Neuronal stem cell (in vitro differentiated cells): ENCODE measurements at regions not wholly inside any gene's neighbourhood (a gene's known extent, or its start where the extent isn't known, plus 50 kb on each side); places are given as distances from the start of the nearest gene placed in this dataset.

Experiments
- DNase-seq: peaks from one replicate; pipeline ENCODE4 v3.0.0-alpha.2; 2013; ENCODE audit warnings: low spot score
- H2AFZ ChIP-seq: one replicate; pipeline ENCODE4 v1.6.1; 2013; ENCODE audit warnings: mild to moderate bottlenecking, low read length, inconsistent platforms
- H2AK5ac ChIP-seq: 2 replicates; pipeline ENCODE4 v1.6.1; 2013; ENCODE audit warnings: low read depth, mild to moderate bottlenecking, inconsistent platforms, low read length, moderate library complexity, mixed read lengths
- H2BK120ac ChIP-seq: 2 replicates; pipeline ENCODE4 v1.6.1; 2013; ENCODE audit warnings: low read depth, mild to moderate bottlenecking, inconsistent platforms, low read length, moderate library complexity, mixed read lengths
- H2BK12ac ChIP-seq: one replicate; pipeline ENCODE4 v1.6.1; 2013; ENCODE audit warnings: low read length, inconsistent platforms
- H2BK15ac ChIP-seq: 2 replicates; pipeline ENCODE4 v1.6.1; 2013; ENCODE audit warnings: mild to moderate bottlenecking, low read length, inconsistent platforms, mixed read lengths
- H2BK5ac ChIP-seq: one replicate; pipeline ENCODE4 v1.6.1; 2013; ENCODE audit warnings: inconsistent platforms, mild to moderate bottlenecking, low read length, moderate library complexity
- H3K14ac ChIP-seq: one replicate; pipeline ENCODE4 v1.6.1; 2013; ENCODE audit warnings: low read length, inconsistent platforms
- H3K18ac ChIP-seq: 2 replicates; pipeline ENCODE4 v1.6.1; 2013; ENCODE audit warnings: low read length, inconsistent platforms
- H3K23ac ChIP-seq: 2 replicates; pipeline ENCODE4 v1.6.1; 2013; ENCODE audit warnings: low read depth, mild to moderate bottlenecking, mixed read lengths, low read length, inconsistent platforms; ENCODE audit not compliant: poor library complexity
- H3K27ac ChIP-seq: replicated peaks from 3 replicates; pipeline ENCODE4 v1.5.1; 2013; ENCODE audit warnings: low read length, inconsistent platforms
- H3K27me3 ChIP-seq, 3 experiments: 2 replicates each; pipeline ENCODE4 v1.6.1; 2013; ENCODE audit warnings: low read length in 3 of 3, mild to moderate bottlenecking in 2 of 3, inconsistent platforms in 1 of 3, low read depth in 1 of 3, mixed read lengths in 1 of 3, moderate library complexity in 1 of 3; ENCODE audit not compliant: control insufficient read depth in 3 of 3, insufficient read depth in 3 of 3
- H3K36me3 ChIP-seq, 2 donors: replicated peaks in 1 of 2; 2 replicates each; pipeline ENCODE4 v1.6.1; 2013; ENCODE audit warnings: low read length in 2 of 2; ENCODE audit not compliant: control insufficient read depth in 2 of 2, insufficient read depth in 2 of 2
- H3K4ac ChIP-seq: 2 replicates; pipeline ENCODE4 v1.6.1; 2013; ENCODE audit warnings: inconsistent platforms, mild to moderate bottlenecking, low read length, moderate library complexity
- H3K4me1 ChIP-seq, 2 donors: 1 replicate in 1 of 2; 2 replicates in 1 of 2; pipeline ENCODE4 v1.6.1; 2013; ENCODE audit warnings: low read length in 2 of 2, low read depth in 1 of 2; ENCODE audit not compliant: control insufficient read depth in 2 of 2, insufficient read depth in 1 of 2
- H3K4me2 ChIP-seq: one replicate; pipeline ENCODE4 v1.6.1; 2013; ENCODE audit warnings: mild to moderate bottlenecking, low read length, inconsistent platforms; ENCODE audit not compliant: insufficient read depth, poor library complexity, severe bottlenecking
- H3K4me3 ChIP-seq, 2 donors: 2 replicates each; pipeline ENCODE4 v1.5.1; 2013; ENCODE audit warnings: low read length in 2 of 2, mild to moderate bottlenecking in 2 of 2, inconsistent platforms in 1 of 2, moderate library complexity in 1 of 2
- H3K79me1 ChIP-seq: one replicate; pipeline ENCODE4 v1.6.1; 2013; ENCODE audit warnings: low read depth, mild to moderate bottlenecking, inconsistent platforms, low read length, moderate library complexity
- H3K9ac ChIP-seq: one replicate; pipeline ENCODE4 v1.6.1; 2013; ENCODE audit warnings: mild to moderate bottlenecking, low read depth, low read length, inconsistent platforms; ENCODE audit not compliant: poor library complexity
- H3K9me3 ChIP-seq, 2 donors: replicated peaks in 1 of 2; 2 replicates each; pipeline versions ENCODE3 to v1.6.1; 2013; ENCODE audit warnings: low read length in 2 of 2, mild to moderate bottlenecking in 2 of 2, inconsistent platforms in 1 of 2, low read depth in 1 of 2, mixed read lengths in 1 of 2, moderate library complexity in 1 of 2; ENCODE audit not compliant: control insufficient read depth in 2 of 2, insufficient read depth in 1 of 2
- H4K8ac ChIP-seq: one replicate; pipeline ENCODE4 v1.6.1; 2013; ENCODE audit warnings: low read depth, mild to moderate bottlenecking, inconsistent platforms, low read length, moderate library complexity
- H4K91ac ChIP-seq: one replicate; pipeline ENCODE4 v1.6.1; 2013; ENCODE audit warnings: low read length, low read depth, mild to moderate bottlenecking, inconsistent platforms; ENCODE audit not compliant: poor library complexity
- WGBS, 2 donors: extraction: QIAGEN DNeasy Blood & Tissue Kit; methylation state at CpG; one replicate each; pipeline ENCODE4 v1.1.7; 2013; ENCODE audit warnings: missing lambda C conversion rate in 2 of 2, mixed read lengths in 1 of 2; ENCODE audit not compliant: insufficient read length in 2 of 2, insufficient replicate concordance in 1 of 2; ENCODE audit errors: extremely low coverage in 2 of 2; 5-methylcytosine and 5-hydroxymethylcytosine counted together

- no CpG with 5 or more reads among the region's 1 CpG for WGBS, 2 donors
These were observed 295.9 kb upstream of the TNC start for GRCh38 chr9:115413766-115414382.

GRCh38 chr9:115414561-115414960 lies 296.6 kb upstream of the TNC start:
- Histone ChIP-seq H3K4me2 (no peak overlapping the region), H2BK5ac (no peak overlapping the region), H3K79me1 (no peaks in the 10 kb centered on the region), H3K36me3 (no peaks in the 10 kb centered on the region), H3K9ac (no peak overlapping the region), H2BK120ac (no peak overlapping the region), H4K8ac (no peak overlapping the region), H3K27me3 (no peaks in the 10 kb centered on the region), H2AFZ (no peak overlapping the region), H3K27ac (no peak overlapping the region), H2BK12ac (no peak overlapping the region), H4K91ac (no peak overlapping the region), H3K18ac (no peak overlapping the region), H3K9me3 (no peaks in the 10 kb centered on the region), H2BK15ac (no peak overlapping the region), H3K23ac (no peak overlapping the region), H2AK5ac (no peak overlapping the region), H3K4me3 (no peak overlapping the region), H3K4ac (no peak overlapping the region), H3K4me1 (no peaks in the 10 kb centered on the region), H3K14ac (no peak overlapping the region)
- no CpG with 5 or more reads among the region's 1 CpG for WGBS, 2 donors
- DNase-seq, result no peak

More at GRCh38 chr9:115413766-115414382, 295.9 kb upstream of the TNC start:
- Histone ChIP-seq H3K27ac (no peak overlapping the region), H3K36me3 (no peaks in the 10 kb centered on the region), H2BK5ac (no peak overlapping the region), H2BK12ac (no peak overlapping the region), H4K91ac (no peak overlapping the region), H2BK120ac (no peak overlapping the region), H3K14ac (no peak overlapping the region), H3K4me2 (no peak overlapping the region), H2AK5ac (no peak overlapping the region), H3K9ac (no peak overlapping the region), H4K8ac (no peak overlapping the region), H3K4ac (no peak overlapping the region), H3K79me1 (no peaks in the 10 kb centered on the region), H2AFZ (no peak overlapping the region), H3K23ac (no peak overlapping the region), H3K4me3 (no peak overlapping the region), H3K9me3 (peaks cover 0 to 2% of the 10 kb centered on the region in 2 donors), H3K4me1 (no peaks in the 10 kb centered on the region), H3K18ac (no peak overlapping the region), H2BK15ac (no peak overlapping the region), H3K27me3 (no peaks in the 10 kb centered on the region)
- DNase-seq, result no peak

- H3K4ac ChIP-seq, result no peak overlapping the region
- no peak overlapping the region for H2BK5ac ChIP-seq
- H3K4me2 ChIP-seq, result no peak overlapping the region
- no peaks in the 10 kb centered on the region for H3K4me1 ChIP-seq
- H3K18ac ChIP-seq, result no peak overlapping the region
- no CpG with 5 or more reads among the region's 3 CpGs for WGBS, 2 donors
- no peak overlapping the region for H3K4me3 ChIP-seq
- H2AFZ ChIP-seq, result no peak overlapping the region
- no peak overlapping the region for H3K9ac ChIP-seq
- no peaks in the 10 kb centered on the region for H3K79me1 ChIP-seq
- H3K14ac ChIP-seq, result no peak overlapping the region
- no peak overlapping the region for H3K27ac ChIP-seq
- H2AK5ac ChIP-seq, result no peak overlapping the region
- H3K27me3 ChIP-seq, result no peaks in the 10 kb centered on the region
- H3K36me3 ChIP-seq, result no peaks in the 10 kb centered on the region
- no peak overlapping the region for H2BK12ac ChIP-seq
- no peak overlapping the region for H4K91ac ChIP-seq
- H2BK120ac ChIP-seq, result no peak overlapping the region
- H3K9me3 ChIP-seq, result peaks cover 0 to under 1% of the 10 kb centered on the region in 2 donors
- no peak overlapping the region for H3K23ac ChIP-seq
- H2BK15ac ChIP-seq, result no peak overlapping the region
- no peak overlapping the region for H4K8ac ChIP-seq
- no peak for DNase-seq
These were observed 297.5 kb upstream of the TNC start for GRCh38 chr9:115415450-115415849.

- Histone ChIP-seq H4K91ac (no peak overlapping the region), H3K9me3 (peaks cover 0 to 2% of the 10 kb centered on the region in 2 donors), H3K27me3 (no peaks in the 10 kb centered on the region), H3K27ac (no peak overlapping the region), H3K79me1 (no peaks in the 10 kb centered on the region), H2AFZ (no peak overlapping the region), H2BK120ac (no peak overlapping the region), H3K4me3 (no peak overlapping the region), H2BK12ac (no peak overlapping the region), H2BK15ac (no peak overlapping the region), H3K36me3 (no peaks in the 10 kb centered on the region), H4K8ac (no peak overlapping the region), H3K4ac (no peak overlapping the region), H3K4me1 (no peaks in the 10 kb centered on the region), H3K9ac (no peak overlapping the region), H3K4me2 (no peak overlapping the region), H3K14ac (no peak overlapping the region), H2AK5ac (no peak overlapping the region), H3K23ac (no peak overlapping the region), H3K18ac (no peak overlapping the region), H2BK5ac (no peak overlapping the region)
- WGBS, 2 donors, result no CpG with 5 or more reads among the region's 2 CpGs
- no peak for DNase-seq
These were observed 298.3 kb upstream of the TNC start for GRCh38 chr9:115416299-115416698.
